Lower leg skin (tissue), 3 donors: ENCODE measurements at regions not wholly inside any gene's neighbourhood (a gene's known extent, or its start where the extent isn't known, plus 50 kb on each side); places are given as distances from the start of the nearest gene placed in this dataset.

Experiments used
- POLR2A ChIP-seq, 2 donors: fragments of 450-650 bp; IDR thresholded peaks; one replicate each; pipeline ENCODE4 v1.6.1; 2016 to 2017; ENCODE audit warnings: antibody characterized with exemption in 2 of 2, mild to moderate bottlenecking in 1 of 2, moderate library complexity in 1 of 2
- TF ChIP-seq, protein P1 (sequence below), 3 donors: fragments of 450-650 bp; IDR thresholded peaks; one replicate each; pipeline ENCODE4 v1.5.1; 2016; ENCODE audit warnings: antibody characterized with exemption in 3 of 3, mild to moderate bottlenecking in 3 of 3, moderate library complexity in 2 of 3

DNA sequence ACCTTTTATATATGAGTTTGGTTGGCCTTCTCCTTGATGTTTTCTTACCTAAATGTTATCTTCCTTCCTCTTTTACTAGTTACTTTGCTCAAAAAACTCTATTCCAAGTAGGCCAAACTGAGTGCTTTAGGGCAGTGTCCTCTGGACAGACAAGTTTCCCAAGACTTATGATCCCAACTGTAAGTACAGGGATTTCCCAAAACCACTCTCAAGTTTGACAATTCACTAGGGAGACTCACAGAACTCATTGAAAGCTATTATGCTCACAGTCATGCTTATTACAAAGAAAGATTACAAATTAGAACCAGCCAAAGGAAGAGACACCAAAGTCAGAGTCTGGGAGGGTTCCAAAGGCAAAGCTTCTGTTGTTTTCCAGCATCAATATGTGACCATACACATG is 534.2 kb upstream of the ALCAM start:
- TF ChIP-seq, protein P1, sequence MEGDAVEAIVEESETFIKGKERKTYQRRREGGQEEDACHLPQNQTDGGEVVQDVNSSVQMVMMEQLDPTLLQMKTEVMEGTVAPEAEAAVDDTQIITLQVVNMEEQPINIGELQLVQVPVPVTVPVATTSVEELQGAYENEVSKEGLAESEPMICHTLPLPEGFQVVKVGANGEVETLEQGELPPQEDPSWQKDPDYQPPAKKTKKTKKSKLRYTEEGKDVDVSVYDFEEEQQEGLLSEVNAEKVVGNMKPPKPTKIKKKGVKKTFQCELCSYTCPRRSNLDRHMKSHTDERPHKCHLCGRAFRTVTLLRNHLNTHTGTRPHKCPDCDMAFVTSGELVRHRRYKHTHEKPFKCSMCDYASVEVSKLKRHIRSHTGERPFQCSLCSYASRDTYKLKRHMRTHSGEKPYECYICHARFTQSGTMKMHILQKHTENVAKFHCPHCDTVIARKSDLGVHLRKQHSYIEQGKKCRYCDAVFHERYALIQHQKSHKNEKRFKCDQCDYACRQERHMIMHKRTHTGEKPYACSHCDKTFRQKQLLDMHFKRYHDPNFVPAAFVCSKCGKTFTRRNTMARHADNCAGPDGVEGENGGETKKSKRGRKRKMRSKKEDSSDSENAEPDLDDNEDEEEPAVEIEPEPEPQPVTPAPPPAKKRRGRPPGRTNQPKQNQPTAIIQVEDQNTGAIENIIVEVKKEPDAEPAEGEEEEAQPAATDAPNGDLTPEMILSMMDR (IDR thresholded peaks at IDR 0.05) = no peak
- TF ChIP-seq POLR2A (IDR thresholded peaks at IDR 0.05) = no peak
